Osteocyte (in vitro differentiated cells): ENCODE measurements at regions not wholly inside any gene's neighbourhood (a gene's known extent, or its start where the extent isn't known, plus 50 kb on each side); places are given as distances from the start of the nearest gene placed in this dataset.
A peak's percentile ranks its signal among the peaks of the same experiment; 100 is the strongest.

Experiments
- DNase-seq: peaks from one replicate; pipeline ENCODE4 v3.0.0; 2021; ENCODE audit warnings: mixed read lengths; ENCODE audit not compliant: unreplicated experiment; ENCODE audit errors: extremely low spot score
- H3K27ac Mint-ChIP-seq: one replicate; pipeline ENCODE4 v1.8.0; 2021; ENCODE audit warnings: mild to moderate bottlenecking, mixed read lengths; ENCODE audit not compliant: unreplicated experiment
- H3K27me3 Mint-ChIP-seq: one replicate; pipeline ENCODE4 v1.8.0; 2021; ENCODE audit warnings: mixed read lengths; ENCODE audit not compliant: unreplicated experiment
- H3K36me3 Mint-ChIP-seq: one replicate; pipeline ENCODE4 v1.8.0; 2021; ENCODE audit warnings: mixed read lengths; ENCODE audit not compliant: unreplicated experiment
- H3K4me1 Mint-ChIP-seq: one replicate; pipeline ENCODE4 v1.8.0; 2021; ENCODE audit warnings: mixed read lengths; ENCODE audit not compliant: unreplicated experiment
- H3K4me3 Mint-ChIP-seq: one replicate; pipeline ENCODE4 v1.8.0; 2021; ENCODE audit warnings: mild to moderate bottlenecking, moderate library complexity, mixed read lengths; ENCODE audit not compliant: unreplicated experiment
- H3K9me3 Mint-ChIP-seq: one replicate; pipeline ENCODE4 v1.8.0; 2021; ENCODE audit warnings: mixed read lengths; ENCODE audit not compliant: unreplicated experiment
- CTCF ChIP-seq: fragments of 200-600 bp; sonication (generic); IDR thresholded peaks from 2 replicates; pipeline ENCODE4 v1.5.0; 2021; ENCODE audit warnings: antibody characterized with exemption, mild to moderate bottlenecking, moderate library complexity

- no peaks in the 10 kb centered on the region for H3K9me3 Mint-ChIP-seq
- no peak overlapping the region for H3K27ac Mint-ChIP-seq
- H3K4me1 Mint-ChIP-seq: peaks cover 22% of the 10 kb centered on the region
- H3K36me3 Mint-ChIP-seq: no peaks in the 10 kb centered on the region
- no peaks in the 10 kb centered on the region for H3K27me3 Mint-ChIP-seq
- TF ChIP-seq CTCF: no peak
- DNase-seq: no peak
- H3K4me3 Mint-ChIP-seq: no peak overlapping the region
These were observed 202.4 kb downstream of the C9orf50 start for GRCh38 chr9:129418451-129418850.

GRCh38 chr9:129416821-129417539 is 203.9 kb downstream of the C9orf50 start:
- no peaks in the 10 kb centered on the region for H3K9me3 Mint-ChIP-seq
- no peaks in the 10 kb centered on the region for H3K27me3 Mint-ChIP-seq
- H3K36me3 Mint-ChIP-seq: no peaks in the 10 kb centered on the region
- H3K4me1 Mint-ChIP-seq: peaks cover 20% of the 10 kb centered on the region
- no peak overlapping the region for H3K4me3 Mint-ChIP-seq
- peak overlapping the region; percentile 77 for H3K27ac Mint-ChIP-seq
- DNase-seq: no peak
- TF ChIP-seq CTCF: no peak

- Mint-ChIP-seq H3K36me3 (no peaks in the 10 kb centered on the region), H3K4me3 (no peak overlapping the region), H3K27ac (peak overlapping the region; percentile 77), H3K27me3 (no peaks in the 10 kb centered on the region), H3K9me3 (no peaks in the 10 kb centered on the region), H3K4me1 (peaks cover 20% of the 10 kb centered on the region)
- no peak for DNase-seq
- TF ChIP-seq CTCF: no peak
These were observed 204.8 kb downstream of the C9orf50 start for GRCh38 chr9:129415942-129416651.

- Mint-ChIP-seq H3K36me3 (no peaks in the 10 kb centered on the region), H3K27me3 (no peaks in the 10 kb centered on the region), H3K4me1 (peaks cover 20% of the 10 kb centered on the region), H3K9me3 (no peaks in the 10 kb centered on the region), H3K27ac (peak overlapping the region; percentile 99), H3K4me3 (no peak overlapping the region)
- no peak for TF ChIP-seq CTCF
- no peak for DNase-seq
These were observed 205.6 kb downstream of the C9orf50 start for GRCh38 chr9:129414993-129415941.
